ENCODE measurements at regions not wholly inside any gene's neighbourhood (a gene's known extent, or its start where the extent isn't known, plus 50 kb on each side); places are given as distances from the start of the nearest gene placed in this dataset.

DNA sequence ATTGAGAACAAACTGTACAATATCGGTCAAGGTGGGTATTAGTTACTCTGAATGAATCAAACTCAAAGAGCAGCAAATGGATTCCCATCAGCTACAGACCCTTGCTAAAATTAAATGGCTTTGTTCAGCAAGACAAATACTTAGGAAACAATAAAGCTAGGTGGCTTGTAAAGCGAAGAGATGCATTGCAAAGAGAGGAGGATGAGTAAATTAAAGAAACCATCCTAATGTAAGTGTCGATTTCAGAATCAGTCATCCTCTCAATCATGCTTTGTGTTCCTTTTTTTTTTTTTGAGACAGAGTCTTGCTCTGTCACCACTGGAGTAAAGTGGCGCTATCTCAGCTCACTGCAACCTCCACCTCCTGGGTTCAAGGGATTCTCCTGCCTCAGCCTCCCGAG is 359.2 kb upstream of the ZNF462 start:
- TF ChIP-seq, protein P1, sequence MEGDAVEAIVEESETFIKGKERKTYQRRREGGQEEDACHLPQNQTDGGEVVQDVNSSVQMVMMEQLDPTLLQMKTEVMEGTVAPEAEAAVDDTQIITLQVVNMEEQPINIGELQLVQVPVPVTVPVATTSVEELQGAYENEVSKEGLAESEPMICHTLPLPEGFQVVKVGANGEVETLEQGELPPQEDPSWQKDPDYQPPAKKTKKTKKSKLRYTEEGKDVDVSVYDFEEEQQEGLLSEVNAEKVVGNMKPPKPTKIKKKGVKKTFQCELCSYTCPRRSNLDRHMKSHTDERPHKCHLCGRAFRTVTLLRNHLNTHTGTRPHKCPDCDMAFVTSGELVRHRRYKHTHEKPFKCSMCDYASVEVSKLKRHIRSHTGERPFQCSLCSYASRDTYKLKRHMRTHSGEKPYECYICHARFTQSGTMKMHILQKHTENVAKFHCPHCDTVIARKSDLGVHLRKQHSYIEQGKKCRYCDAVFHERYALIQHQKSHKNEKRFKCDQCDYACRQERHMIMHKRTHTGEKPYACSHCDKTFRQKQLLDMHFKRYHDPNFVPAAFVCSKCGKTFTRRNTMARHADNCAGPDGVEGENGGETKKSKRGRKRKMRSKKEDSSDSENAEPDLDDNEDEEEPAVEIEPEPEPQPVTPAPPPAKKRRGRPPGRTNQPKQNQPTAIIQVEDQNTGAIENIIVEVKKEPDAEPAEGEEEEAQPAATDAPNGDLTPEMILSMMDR (IDR thresholded peaks at IDR 0.05), result no peak
- TF ChIP-seq POLR2A (IDR thresholded peaks at IDR 0.05) (no peak), EP300 (IDR thresholded peaks at IDR 0.05; ENCODE audit: low read depth) (no peak), POLR2AphosphoS5 (IDR thresholded peaks at IDR 0.05) (no peak)
